ENCODE measurements at regions not wholly inside any gene's neighbourhood (a gene's known extent, or its start where the extent isn't known, plus 50 kb on each side); places are given as distances from the start of the nearest gene placed in this dataset.
A peak's percentile ranks its signal among the peaks of the same experiment; 100 is the strongest.

DNA sequence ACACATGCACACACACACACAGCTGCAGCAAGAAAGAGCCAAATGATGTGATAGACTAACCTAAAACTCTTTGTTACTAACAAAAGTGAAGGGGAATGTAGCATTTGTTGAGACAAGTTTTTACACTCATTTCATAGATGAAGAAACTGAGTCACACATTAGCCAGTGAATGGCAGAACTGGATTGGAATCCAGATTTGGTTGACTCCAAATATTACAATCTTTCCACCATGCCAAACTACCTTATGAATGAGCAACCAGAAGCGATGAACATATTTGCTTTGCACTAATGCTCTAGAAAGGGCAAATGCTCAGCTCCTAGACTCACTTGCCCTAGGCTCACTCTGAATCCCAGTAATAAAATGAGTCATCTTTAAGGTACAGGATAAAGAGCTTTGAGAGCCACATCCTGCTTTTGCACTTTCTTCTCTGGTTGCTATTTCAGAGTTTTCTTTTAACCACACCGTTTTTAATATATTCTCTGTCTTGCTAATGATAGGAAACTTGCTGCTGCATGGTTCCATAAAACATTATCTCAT lies 111.9 kb downstream of the GPAM start:
- H3K9me3 ChIP-seq (replicated peaks in 1 of 3), result no peaks in the 10 kb centered on the region
- no peaks in the 10 kb centered on the region for H3K36me3 ChIP-seq (replicated peaks in 1 of 2)
- TF ChIP-seq CTCF (IDR thresholded peaks at IDR 0.05), result no peak
- no peak for TF ChIP-seq POLR2A (IDR thresholded peaks at IDR 0.05)
- no peak overlapping the region for H3K27ac ChIP-seq
- 86 to 96% (median 94%) methylated on average over 2 of the region's 2 CpGs for WGBS, 4 donors
- H3K4me1 ChIP-seq (replicated peaks in 1 of 2), result no peaks in the 10 kb centered on the region
- intact Hi-C loops (cut with DNase I), result no loop called here
- H3K4me3 ChIP-seq, result no peak overlapping the region
- DNase-seq, result no peak
- no peaks in the 10 kb centered on the region for H3K27me3 ChIP-seq

DNA sequence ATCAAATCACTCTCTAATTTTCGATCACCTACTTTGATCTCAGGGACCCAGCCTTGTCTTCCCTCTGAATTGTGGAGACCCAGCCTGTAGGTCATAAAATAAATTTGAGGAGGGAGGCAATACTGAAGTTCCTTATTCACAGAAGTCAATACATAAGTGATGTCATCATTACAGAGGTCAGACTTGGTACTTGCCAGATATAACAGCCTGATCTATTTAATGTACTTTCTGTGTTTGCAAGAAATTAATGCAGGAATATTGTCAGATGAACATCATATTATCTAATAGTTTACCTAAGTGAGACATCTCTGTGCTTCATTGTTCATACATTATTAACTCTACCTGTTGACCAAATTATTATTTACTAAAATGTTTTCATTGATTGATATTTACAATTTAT lies 105.6 kb downstream of the GPAM start:
- Histone ChIP-seq H3K9me3 (replicated peaks in 1 of 3) (no peaks in the 10 kb centered on the region), H3K4me3 (no peak overlapping the region), H3K27me3 (no peaks in the 10 kb centered on the region), H3K27ac (no peak overlapping the region), H3K36me3 (replicated peaks in 1 of 2) (no peaks in the 10 kb centered on the region), H3K4me1 (replicated peaks in 1 of 2) (no peaks in the 10 kb centered on the region)
- DNase-seq, result no peak
- intact Hi-C loops (cut with DNase I), result no loop called here
- no peak for TF ChIP-seq CTCF (IDR thresholded peaks at IDR 0.05)
- no peak for TF ChIP-seq POLR2A (IDR thresholded peaks at IDR 0.05)
- 51 to 80% (median 78%) methylated on average over 1 of the region's 1 CpG for WGBS, 4 donors

DNA sequence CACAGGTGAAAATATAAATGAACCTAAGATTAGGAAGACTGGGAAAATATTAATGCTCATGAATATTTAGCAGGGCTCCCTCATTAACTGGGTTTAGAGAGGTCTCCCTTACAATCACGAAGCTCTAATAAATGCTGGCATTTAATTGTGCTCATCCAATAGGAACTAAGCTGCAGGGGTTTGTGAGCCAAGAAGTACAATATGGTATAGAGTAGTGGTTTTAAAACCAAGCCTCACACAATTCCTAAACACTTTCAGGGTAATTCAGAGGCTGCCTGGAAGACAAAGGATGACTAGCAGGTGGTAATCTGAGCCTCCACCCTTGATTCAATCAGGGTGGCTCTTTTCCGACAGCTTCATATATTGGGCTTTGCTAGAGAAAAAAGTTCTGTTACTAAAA lies 103.3 kb downstream of the GPAM start:
- H3K27me3 ChIP-seq, result no peaks in the 10 kb centered on the region
- intact Hi-C loops (cut with DNase I), result no loop called here
- DNase-seq, result no peak
- H3K4me1 ChIP-seq (replicated peaks in 1 of 2), result no peaks in the 10 kb centered on the region
- no peak overlapping the region for H3K4me3 ChIP-seq
- no peak overlapping the region for H3K27ac ChIP-seq
- no peaks in the 10 kb centered on the region for H3K9me3 ChIP-seq (replicated peaks in 1 of 3)
- TF ChIP-seq POLR2A (IDR thresholded peaks at IDR 0.05), result no peak
- WGBS, 4 donors, result 76 to 95% (median 88%) methylated on average over 2 of the region's 2 CpGs
- no peaks in the 10 kb centered on the region for H3K36me3 ChIP-seq (replicated peaks in 1 of 2)

- H3K4me1 ChIP-seq (replicated peaks in 1 of 2), result no peaks in the 10 kb centered on the region
- intact Hi-C loops (cut with DNase I), result no loop called here
- no peaks in the 10 kb centered on the region for H3K36me3 ChIP-seq (replicated peaks in 1 of 2)
- no peak overlapping the region for H3K27ac ChIP-seq
- TF ChIP-seq POLR2A (IDR thresholded peaks at IDR 0.05) (no peak), CTCF (IDR thresholded peaks at IDR 0.05) (no peak)
- no peak overlapping the region for H3K4me3 ChIP-seq
- 51 to 62% (median 59%) methylated on average over 3 to 5 of the region's 5 CpGs for WGBS, 4 donors
- no peaks in the 10 kb centered on the region for H3K27me3 ChIP-seq
- no peaks in the 10 kb centered on the region for H3K9me3 ChIP-seq (replicated peaks in 1 of 3)
- peak; percentile 6 to 59 (median 20) for DNase-seq
These were observed 101.4 kb downstream of the GPAM start for GRCh38 chr10:112082120-112082519.

DNA sequence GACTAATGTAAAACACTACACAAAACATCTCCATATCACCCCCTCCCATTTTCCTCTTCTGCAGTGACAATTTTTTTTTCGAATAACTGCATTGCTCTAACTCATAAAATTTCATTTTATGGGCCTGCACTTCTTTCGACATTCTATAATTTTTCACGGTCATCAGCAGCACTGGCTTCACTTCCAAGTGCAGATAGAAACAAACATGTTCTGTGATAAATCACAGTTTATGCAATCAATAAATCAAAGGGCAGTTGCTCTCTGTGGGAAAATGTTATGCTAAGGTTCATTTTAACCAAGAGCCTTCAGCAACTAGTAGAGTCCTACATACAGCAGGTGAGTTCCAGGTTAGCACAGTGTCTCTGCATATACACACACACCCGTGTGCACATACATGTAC lies 100.1 kb downstream of the GPAM start:
- TF ChIP-seq CTCF (IDR thresholded peaks at IDR 0.05) (no peak), POLR2A (IDR thresholded peaks at IDR 0.05) (no peak)
- intact Hi-C loops (cut with DNase I), result no loop called here
- H3K36me3 ChIP-seq (replicated peaks in 1 of 2), result no peaks in the 10 kb centered on the region
- H3K4me3 ChIP-seq, result no peak overlapping the region
- no peaks in the 10 kb centered on the region for H3K4me1 ChIP-seq (replicated peaks in 1 of 2)
- no peaks in the 10 kb centered on the region for H3K9me3 ChIP-seq (replicated peaks in 1 of 3)
- H3K27me3 ChIP-seq, result no peaks in the 10 kb centered on the region
- 68 to 80% (median 73%) methylated on average over 4 of the region's 4 CpGs for WGBS, 4 donors
- DNase-seq, result no peak
- no peak overlapping the region for H3K27ac ChIP-seq
